ENCODE measurements at regions not wholly inside any gene's neighbourhood (a gene's known extent, or its start where the extent isn't known, plus 50 kb on each side); places are given as distances from the start of the nearest gene placed in this dataset.

- no peak for DNase-seq (ENCODE audit: low read depth, low spot score)
Measured at GRCh38 chr15:69789648-69790393, 307.9 kb downstream of the TLE3 start.

- DNase-seq (ENCODE audit: low read depth, low spot score): no peak
Measured at GRCh38 chr15:69790632-69791031, 307.1 kb downstream of the TLE3 start.

GRCh38 chr15:69792823-69793222 is 304.9 kb downstream of the TLE3 start:
- DNase-seq (ENCODE audit: low read depth, low spot score): no peak

GRCh38 chr15:69793431-69793780 is 304.3 kb downstream of the TLE3 start:
- no peak for DNase-seq (ENCODE audit: low read depth, low spot score)

- no peak for DNase-seq (ENCODE audit: low read depth, low spot score)
Measured at GRCh38 chr15:69793781-69794451, 303.8 kb downstream of the TLE3 start.

- DNase-seq (ENCODE audit: low read depth, low spot score): no peak
Measured at GRCh38 chr15:69794645-69795469, 302.9 kb downstream of the TLE3 start.

GRCh38 chr15:69795601-69796000 is 302.1 kb downstream of the TLE3 start:
- DNase-seq (ENCODE audit: low read depth, low spot score): no peak

- DNase-seq (ENCODE audit: low read depth, low spot score): no peak
Measured at GRCh38 chr15:69797051-69797595, 300.6 kb downstream of the TLE3 start.

GRCh38 chr15:69797615-69798014 is 300.1 kb downstream of the TLE3 start:
- DNase-seq (ENCODE audit: low read depth, low spot score): no peak

- peak; percentile 26 for DNase-seq (ENCODE audit: low read depth, low spot score)
Measured at GRCh38 chr15:69798481-69799250, 299.1 kb downstream of the TLE3 start.

- no peak for DNase-seq (ENCODE audit: low read depth, low spot score)
Measured at GRCh38 chr15:69801144-69801543, 296.6 kb downstream of the TLE3 start.

- no peak for DNase-seq (ENCODE audit: low read depth, low spot score)
Measured at GRCh38 chr15:69802432-69802831, 295.3 kb downstream of the TLE3 start.

- no peak for DNase-seq (ENCODE audit: low read depth, low spot score)
Measured at GRCh38 chr15:69804786-69805185, 292.9 kb downstream of the TLE3 start.

- no peak for DNase-seq (ENCODE audit: low read depth, low spot score)
Measured at GRCh38 chr15:69805248-69805953, 292.3 kb downstream of the TLE3 start.

- no peak for DNase-seq (ENCODE audit: low read depth, low spot score)
Measured at GRCh38 chr15:69806287-69806915, 291.3 kb downstream of the TLE3 start.

- DNase-seq (ENCODE audit: low read depth, low spot score): no peak
Measured at GRCh38 chr15:69807721-69808120, 290.0 kb downstream of the TLE3 start.

- no peak for DNase-seq (ENCODE audit: low read depth, low spot score)
Measured at GRCh38 chr15:69808756-69809155, 289.0 kb downstream of the TLE3 start.

- DNase-seq (ENCODE audit: low read depth, low spot score): no peak
Measured at GRCh38 chr15:69809421-69809820, 288.3 kb downstream of the TLE3 start.

- no peak for DNase-seq (ENCODE audit: low read depth, low spot score)
Measured at GRCh38 chr15:69810431-69811354, 287.0 kb downstream of the TLE3 start.
